GM18861 (cell line): ENCODE measurements at regions not wholly inside any gene's neighbourhood (a gene's known extent, or its start where the extent isn't known, plus 50 kb on each side); places are given as distances from the start of the nearest gene placed in this dataset.
"Not testable (repeated sequence)": the region's sequence is repeated elsewhere in the genome, so short reads cannot be mapped to it uniquely, and the experiment has no call there.

Experiments used
- ATAC-seq: cut with Tn5 transposase; IDR thresholded peaks from one replicate; pipeline ENCODE4 v1.9.1; 2021; ENCODE audit not compliant: unreplicated experiment

DNA sequence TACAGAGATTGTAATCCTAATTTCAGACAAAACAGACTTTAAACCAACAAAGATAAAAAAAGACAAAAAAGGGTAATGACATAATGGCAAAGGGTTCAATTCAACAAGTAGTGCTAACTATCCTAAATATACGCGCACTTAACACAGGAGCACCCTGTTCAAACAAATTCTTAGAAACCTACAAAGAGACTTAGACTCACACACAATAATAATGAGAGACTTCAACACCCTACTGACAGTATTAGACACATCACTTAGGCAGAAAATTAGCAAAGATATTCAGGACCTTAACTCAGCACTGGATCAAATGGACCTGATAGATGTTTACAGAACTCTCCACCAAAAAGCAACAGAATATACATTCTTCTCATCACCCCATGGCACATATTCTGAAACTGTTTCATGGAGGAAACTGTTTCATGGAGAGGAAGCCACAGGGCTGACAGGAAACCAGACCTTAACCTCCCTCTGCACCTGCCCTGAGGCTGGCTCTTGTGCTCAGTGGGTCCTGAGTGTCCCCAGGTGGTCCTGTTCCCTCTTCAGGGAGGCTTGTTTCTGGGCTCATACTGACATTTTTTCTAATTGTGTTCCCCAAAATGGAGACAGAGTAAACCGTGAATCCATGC, 54.7 kb downstream of the OR4M2 start:
- ATAC-seq: peak; percentile 60

DNA sequence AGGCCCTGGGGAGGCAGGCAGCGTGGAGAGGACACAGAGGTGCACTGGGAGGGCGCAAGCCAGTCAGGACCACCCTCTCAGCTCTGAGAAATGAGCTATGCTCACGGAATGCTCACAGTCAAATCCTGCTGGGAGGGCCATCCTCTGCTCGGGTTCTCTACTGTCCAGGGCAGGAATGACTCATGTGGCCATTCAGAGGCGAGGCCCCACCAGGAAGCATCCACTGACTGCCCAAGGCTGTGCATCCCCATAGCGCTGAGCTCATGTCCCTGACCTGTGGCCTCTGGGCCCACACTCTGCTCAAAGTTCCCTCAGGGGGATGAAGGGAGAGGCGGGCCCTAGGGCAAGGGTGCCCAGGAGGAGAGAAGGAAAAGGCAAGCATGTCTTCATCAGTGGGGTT, 57.2 kb downstream of the OR4M2 start:
- ATAC-seq: not testable (repeated sequence)

DNA sequence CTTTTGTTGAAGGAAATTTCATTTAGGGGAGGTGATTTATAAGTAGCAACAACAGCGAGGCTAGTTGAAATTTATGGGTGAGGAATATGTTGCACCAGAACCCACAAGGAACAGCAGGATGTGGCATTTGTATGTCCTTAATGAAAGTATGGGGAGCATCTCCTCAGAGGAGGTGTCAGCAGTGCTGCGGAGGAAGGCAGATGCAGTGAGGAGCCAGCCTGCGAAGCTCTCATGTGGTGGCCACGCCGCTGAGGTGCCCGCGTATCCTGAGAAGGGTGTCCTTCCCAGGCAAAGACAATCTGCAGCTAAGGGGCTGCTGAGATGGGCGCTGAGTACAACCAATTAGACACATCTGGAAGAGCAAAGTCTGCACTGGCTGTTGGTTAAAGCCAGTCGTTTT, 60.8 kb downstream of the OR4M2 start:
- ATAC-seq: not testable (repeated sequence)

DNA sequence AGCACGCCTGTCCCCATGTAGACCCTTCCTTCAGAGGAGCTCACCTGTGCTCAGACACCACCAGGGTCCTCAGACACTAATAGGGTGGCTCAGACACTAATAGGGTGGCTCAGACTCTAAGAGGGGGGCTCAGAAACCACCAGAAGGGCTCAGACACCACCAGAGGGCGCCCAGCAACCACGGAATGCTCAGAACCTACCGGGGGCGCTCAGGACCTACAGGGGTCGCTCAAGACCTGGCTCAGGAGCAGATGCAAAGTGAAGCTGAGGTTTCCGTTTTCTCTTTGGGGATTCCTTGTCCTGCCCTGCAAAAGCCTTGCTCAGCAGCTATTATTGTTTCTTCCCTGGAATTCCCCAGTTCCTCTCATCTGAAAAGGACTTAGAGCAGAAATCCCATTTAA, 67.8 kb downstream of the OR4M2 start:
- peak; percentile 91 for ATAC-seq

DNA sequence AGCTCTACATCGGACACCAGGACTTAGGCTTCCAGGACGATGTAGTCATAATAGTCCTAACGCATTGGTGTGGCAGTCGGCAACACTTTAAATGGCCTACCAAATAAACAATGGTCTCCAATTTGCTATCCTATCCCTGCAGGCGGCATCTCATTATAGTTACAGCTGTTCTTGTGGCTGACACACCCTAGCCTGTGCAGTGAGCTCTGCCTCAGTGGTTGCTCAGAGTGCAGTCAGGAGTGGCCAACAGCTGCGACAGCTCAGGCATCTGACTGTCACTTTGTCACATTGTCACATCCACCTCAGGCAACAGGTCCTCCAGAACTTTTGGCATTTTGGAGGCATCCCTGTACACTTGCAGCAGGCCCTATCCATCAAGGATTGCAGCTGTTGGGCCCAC, 77.9 kb downstream of the OR4M2 start:
- ATAC-seq: not testable (repeated sequence)

DNA sequence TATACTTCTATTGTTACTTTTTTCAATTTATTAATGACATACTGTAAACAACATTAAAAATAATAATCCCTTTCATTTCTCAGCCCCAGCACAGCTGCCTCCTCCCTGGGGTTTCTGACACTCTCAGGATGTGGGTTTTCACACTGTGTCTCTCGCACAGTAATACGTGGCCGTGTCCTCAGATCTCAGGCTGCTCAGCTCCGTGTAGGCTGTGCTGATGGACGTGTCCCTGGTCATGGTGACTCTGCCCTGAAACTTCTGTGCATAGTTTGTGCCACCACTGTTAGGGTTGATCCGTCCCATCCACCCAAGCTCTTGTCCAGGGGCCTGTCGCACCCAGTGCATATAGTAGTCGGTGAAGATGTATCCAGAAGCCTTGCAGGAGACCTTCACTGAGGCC, 80.0 kb downstream of the OR4M2 start:
- peak; percentile 24 for ATAC-seq

DNA sequence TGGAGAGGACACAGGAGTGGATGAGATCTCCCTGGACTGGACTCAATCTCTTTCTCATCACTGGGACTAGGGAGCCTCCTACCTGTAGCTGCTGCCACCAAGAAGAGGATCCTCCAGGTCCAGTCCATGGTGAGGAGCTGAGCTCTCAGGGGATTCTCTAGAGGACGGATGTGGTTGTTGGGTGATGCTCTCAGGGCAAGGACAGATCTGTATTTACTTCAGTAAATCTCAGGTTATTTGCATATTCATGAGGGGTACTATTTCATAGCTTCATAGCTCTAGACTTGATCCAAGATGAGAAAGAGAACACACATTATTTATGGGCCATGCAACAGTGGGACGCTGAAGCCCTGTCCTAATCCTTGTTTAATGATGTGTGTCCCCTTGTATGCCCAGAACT, 80.4 kb downstream of the OR4M2 start:
- ATAC-seq: peak; percentile 82

DNA sequence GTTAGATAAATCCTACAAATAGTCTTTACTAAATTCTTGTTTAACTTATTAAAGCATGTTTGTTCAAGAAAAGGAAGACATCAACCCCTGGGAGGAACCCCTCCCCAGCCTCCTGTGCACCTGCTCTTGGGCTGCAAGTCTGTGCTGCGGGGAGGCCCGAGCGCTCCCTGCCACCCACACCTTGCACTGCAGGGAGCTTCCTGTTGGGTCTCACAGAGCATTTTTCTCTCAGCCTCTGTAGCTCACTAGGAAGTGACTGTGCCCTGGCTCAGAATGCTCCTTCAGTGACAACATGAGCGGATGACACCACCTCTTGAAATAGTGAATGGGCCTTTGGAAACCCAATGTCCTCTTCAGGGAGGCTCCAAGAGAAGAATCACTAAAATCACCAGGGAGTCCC, 81.1 kb downstream of the OR4M2 start:
- ATAC-seq: peak; percentile 70

DNA sequence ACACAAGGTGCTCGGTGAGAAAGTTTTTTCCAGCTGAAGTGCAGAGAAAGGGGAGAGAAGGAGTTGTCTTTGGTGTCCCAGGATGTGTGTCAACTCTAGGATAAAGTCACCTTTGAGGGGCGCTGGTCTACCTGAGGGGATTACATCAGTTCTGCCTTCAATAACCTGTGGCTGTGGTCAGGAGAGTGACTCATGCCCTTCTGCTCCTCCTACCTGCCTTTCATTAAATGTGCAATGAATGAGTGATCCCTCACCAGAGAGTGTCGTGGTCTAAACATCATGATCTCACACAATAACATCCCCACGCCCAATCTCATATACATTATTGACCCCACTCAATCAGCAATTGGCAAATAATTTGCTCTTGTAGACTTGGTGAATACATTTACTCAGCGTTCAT, 83.4 kb downstream of the OR4M2 start:
- ATAC-seq: not testable (repeated sequence)

DNA sequence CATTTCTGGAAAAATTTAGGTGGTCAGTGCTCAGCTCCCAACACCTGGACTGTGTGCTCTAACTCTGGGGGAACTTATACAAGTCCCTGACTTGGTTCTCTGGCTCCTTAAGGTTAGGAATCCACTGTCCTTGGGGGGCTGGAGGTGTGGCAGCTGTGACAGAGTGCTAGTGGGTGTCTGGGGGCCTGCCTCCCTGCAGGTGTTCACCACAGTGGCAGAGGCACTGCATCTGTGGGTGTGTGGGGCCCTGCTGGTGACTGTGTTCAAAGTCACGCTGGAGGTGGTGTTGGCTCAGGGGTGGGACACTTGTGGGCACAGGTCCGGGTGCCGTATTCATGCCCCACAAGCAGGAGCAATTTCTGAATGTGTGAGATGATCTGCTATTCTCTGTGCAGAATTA, 87.2 kb downstream of the OR4M2 start:
- not testable (repeated sequence) for ATAC-seq

DNA sequence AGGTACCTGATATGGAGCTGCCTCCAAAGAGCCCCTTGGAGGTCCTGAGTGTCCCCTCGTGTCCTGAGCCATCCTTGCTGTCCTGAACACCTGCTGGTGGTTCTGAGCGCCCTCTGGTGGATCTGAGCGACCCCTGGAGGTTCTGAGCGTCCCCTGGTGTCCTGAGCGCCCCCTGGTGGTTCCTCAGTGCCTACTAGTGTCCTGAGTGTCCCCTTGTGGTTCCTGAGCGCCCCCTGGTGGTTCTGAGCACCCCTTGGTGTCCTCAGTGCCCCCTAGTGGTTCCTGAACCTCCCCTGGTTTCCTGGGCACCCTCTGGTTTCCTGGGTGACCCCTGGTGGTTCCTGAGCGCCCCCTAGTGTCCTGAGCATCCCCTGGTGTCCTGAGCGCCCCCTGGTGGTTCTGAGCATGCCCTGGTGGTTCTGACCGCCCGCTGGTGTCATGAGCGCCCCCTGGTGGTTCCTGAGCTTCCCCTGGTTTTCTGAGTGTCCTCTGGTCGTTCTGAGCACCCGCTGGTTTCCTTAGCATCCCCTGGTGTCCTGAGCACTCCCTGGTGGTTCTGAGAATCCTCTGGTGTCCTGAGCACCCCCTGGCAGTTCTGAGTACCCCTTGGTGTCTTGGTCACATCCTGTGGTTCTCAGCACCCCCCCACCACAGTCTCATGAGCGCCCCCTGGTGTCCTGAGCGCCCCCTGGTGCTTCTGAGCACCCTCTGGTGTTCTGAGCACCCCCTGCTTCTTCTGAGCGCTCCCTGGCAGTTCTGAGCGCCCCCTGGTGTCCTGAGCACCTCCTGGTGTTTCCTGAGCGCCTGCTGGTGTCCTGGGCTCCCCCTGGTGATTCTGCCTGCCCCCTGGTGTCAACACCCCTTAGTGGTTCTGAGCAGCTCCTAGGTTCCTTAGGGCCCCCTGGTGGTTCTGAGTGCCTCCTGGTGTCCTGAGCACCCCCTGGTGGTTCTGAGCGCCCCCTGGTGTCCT, 93.0 kb downstream of the OR4M2 start:
- peak; percentile 59 for ATAC-seq

DNA sequence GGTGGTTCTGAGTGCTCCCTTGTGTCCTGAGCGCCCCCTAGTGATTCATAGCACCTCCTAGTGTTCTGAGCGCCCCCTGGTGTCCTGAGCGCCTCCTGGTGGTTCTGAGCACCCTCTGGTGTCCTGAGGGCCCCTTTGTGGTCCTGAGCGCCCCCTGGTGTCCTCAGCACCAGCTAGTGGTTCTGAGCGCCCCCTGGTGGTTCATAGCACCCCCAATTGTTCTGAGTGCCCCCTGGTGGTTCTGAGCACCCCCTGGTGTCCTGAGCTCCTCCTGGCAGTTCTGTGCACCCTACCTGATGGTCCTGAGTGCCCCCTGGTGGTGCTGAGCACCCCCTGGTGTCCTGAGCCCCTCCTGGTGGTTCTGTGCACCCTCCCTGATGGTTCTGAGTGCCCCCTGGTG, 93.8 kb downstream of the OR4M2 start:
- ATAC-seq: peak; percentile 37

DNA sequence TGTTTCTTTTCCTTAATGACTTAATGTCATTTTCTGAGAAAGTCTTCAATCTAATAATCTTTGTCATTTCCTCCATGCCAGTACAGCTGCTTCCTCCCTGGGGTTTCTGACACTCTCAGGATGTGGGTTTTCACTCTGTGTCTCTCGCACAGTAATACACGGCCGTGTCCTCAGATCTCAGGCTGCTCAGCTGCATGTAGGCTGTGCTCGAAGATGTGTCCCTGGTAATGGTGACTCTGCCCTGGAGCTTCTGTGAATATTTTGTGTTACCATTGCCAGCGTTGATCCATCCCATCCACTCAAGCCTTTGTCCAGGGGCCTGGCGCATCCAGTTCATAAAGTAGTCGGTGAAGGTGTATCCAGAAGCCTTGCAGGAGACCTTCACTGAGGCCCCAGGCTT, 97.6 kb downstream of the OR4M2 start:
- ATAC-seq: not testable (repeated sequence)

DNA sequence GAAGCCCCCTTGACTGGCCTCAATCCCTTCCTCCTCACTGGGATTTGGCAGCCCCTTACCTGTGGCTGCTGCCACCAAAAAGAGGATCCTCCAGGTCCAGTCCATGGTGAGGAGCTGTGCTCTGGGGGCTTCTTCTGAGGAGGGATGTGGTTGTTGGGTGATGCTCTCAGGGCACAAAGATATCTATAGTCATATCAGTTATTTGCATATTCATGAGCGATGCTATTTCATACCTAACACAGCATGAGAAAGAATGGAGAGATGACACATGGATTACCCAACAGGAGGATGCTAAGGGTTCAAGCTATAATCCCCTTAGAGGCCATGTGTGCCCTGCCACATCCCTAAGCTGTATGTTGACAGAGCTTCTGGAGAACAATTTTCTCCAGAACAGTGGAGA, 98.1 kb downstream of the OR4M2 start:
- not testable (repeated sequence) for ATAC-seq

DNA sequence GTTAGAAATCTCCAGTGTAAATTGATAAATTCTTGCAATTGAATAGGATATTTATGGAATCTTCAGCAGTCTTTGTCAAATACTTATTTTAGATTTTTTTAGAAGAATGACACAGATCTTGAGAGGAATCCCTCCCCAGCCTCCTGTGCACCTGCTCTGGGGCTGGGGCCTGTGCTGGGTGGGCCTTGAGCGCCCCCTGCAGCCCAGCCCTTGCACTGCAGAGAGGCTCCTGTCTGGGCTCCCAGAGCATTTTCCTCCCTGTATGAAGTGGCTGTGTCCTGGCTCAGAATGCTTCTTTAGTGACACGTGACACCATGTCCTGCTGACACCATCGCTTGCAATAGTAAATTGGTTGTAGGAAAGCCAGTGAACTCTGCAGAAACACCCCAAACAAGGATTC, 98.7 kb downstream of the OR4M2 start:
- not testable (repeated sequence) for ATAC-seq

DNA sequence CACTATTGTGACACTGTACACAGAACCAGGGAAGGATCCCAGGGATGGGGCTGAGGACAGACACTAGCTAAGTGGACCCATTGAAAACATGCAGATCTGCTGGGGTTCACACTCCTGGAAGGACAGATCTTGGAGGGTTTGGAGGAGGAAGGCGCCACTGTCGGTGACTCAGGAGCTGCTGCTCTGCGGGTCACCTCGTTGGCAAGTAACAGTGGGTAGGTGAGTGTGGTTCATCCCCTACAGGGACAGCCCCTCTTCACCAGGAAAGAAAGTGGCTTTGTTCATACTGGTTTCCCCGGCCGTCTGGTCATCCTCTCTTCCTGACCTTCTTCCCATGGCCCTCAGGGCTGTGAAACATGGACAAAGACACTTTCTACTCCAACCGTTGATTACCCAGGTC, 100.3 kb downstream of the OR4M2 start:
- ATAC-seq: not testable (repeated sequence)

DNA sequence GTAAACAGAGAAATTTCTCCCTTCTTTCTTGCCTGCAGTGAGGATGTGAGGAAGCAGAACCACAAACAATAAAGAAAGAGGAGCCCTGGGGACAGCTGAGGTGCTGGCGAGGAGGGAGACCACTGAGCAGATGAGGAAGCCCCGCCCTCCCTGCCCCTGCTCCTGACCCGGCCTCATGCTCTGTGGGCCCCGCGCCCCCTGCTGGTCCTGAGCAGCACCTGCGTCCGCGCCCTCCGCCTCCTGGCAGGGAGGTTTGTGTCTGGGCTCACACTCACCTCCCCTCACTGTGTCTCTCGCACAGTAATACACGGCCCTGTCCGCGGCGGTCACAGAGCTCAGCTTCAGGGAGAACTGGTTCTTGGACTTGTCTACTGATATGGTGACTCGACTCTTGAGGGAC, 104.4 kb downstream of the OR4M2 start:
- peak; percentile 82 for ATAC-seq

DNA sequence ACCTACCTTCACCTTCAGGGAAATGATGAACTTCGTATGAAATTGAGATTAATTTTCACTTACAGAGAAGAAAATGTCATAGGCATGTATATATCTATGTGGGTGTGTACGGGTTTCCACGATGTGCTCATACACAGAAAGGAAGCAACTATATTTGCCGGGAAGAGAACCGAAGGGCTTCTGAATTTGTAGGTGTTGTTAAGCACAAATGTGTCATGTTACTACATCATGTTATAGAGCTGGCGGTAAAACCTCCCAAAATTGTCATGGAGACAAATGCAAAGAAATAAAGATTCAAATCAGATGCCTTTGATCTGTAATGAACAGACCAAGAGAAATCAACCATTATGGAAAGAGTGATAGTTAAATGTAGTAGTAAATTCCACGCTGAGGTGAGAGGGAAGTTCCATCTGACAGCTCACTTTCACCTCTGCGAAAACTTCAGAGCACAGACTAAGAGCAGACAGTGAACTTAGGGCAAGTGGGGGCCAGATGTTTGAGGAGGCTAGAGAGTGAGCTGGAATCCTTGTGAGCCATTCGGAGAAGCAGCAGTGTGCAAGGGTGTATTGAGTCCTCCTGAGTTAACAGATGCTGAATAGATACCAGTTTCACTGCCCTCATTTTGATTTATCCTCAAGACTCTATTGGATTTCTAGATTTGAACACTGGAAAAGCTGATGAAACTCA, 106.7 kb downstream of the OR4M2 start:
- not testable (repeated sequence) for ATAC-seq

DNA sequence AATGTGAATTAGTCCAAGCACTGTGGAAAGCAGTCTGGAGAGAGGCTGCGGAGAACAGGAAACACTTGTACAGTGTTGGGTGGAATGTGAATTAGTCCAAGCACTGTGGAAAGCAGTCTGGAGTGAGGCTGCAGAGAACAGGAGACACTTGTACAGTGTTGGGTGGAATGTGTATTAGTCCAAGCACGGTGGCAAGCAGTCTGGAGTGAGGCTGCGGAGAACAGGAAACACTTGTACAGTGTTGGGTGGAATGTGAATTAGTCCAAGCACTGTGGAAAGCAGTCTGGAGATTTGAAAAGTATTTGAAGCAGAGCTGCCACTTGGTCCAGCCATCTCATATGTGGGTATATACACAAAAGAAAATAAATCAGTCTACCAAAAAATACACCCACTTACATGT, 111.5 kb downstream of the OR4M2 start:
- not testable (repeated sequence) for ATAC-seq

DNA sequence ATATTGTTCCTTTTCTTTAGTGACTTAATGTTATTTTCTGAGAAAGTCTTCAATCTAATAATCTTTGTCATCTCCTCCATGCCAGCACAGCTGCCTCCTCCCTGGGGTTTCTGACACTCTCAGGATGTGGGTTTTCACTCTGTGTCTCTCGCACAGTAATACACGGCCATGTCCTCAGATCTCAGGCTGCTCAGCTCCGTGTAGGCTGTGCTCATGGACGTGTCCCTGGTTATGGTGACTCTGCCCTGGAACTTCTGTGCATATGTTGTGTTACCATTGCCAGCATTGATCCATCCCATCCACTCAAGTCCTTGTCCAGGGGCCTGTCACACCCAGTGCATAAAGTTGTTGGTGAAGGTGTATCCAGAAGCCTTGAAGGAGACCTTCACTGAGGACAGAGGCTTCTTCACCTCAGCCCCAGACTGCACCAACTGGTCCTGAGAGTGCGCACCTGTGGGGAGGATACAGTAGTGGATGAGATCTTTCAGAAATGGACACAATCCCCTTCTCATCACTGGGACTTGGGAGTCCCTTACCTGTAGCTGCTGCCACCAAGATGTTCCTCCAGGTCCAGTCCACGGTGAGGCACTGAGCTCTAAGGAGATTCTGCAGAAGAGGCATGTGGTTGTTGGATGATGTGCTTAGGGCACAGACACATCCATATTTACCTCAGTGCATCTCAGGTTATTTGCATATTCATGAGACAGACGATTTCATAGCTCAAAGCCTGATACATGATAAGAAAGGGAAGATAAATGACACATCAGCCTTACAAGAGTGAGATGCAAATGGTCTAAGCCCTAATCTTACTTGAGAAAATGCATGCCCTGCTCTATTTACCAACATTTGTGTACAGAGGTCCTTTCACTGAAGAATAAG, 114.7 kb downstream of the OR4M2 start:
- not testable (repeated sequence) for ATAC-seq

DNA sequence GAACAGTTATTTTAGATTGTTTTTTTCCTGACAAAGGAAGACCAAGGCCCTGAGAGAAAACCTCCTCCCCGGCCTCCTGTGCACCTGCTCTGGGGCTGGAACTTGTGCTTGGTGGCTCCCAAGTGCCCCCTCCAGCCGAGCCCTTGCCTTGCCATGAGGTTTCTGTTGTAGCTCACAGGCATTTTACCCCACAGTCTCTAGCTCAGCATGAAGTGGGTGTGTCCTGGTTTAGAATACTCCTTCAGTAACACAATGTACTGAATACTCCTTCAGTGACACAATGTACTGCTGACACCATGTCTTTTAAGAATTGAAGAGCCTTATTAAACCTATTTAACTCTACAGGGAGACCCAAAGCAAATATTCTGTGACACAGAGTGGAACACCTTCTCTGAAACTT, 116.1 kb downstream of the OR4M2 start:
- not testable (repeated sequence) for ATAC-seq
